ENCODE measurements at regions not wholly inside any gene's neighbourhood (a gene's known extent, or its start where the extent isn't known, plus 50 kb on each side); places are given as distances from the start of the nearest gene placed in this dataset.
"Not testable (repeated sequence)": the region's sequence is repeated elsewhere in the genome, so short reads cannot be mapped to it uniquely, and the experiment has no call there.

GRCh38 chr5:60483050-60483449, 216.9 kb downstream of the DEPDC1B start:
- no peak overlapping the region for H3K4me3 ChIP-seq (ENCODE audit: low read depth, poor library complexity, severe bottlenecking)
- TF ChIP-seq CTCF (IDR thresholded peaks at IDR 0.05) (no peak), POLR2A (IDR thresholded peaks at IDR 0.05) (no peak)
- DNase-seq (ENCODE audit: low spot score in 2 of 2), result no peak
- intact Hi-C loops (cut with DNase I; ENCODE audit: low total_unique reads), result no loop called here

- no peak overlapping the region for H3K4me3 ChIP-seq (ENCODE audit: low read depth, poor library complexity, severe bottlenecking)
- 79 to 80% methylated on average over 1 of the region's 1 CpG for WGBS, 2 donors
- intact Hi-C loops (cut with DNase I; ENCODE audit: low total_unique reads), result no loop called here
- TF ChIP-seq CTCF (IDR thresholded peaks at IDR 0.05) (no peak), POLR2A (IDR thresholded peaks at IDR 0.05) (no peak)
- no peak for DNase-seq (ENCODE audit: low spot score in 2 of 2)
Observed at GRCh38 chr5:60482301-60482700, 217.7 kb downstream of the DEPDC1B start.

- DNase-seq (ENCODE audit: low spot score in 2 of 2), result no peak
- TF ChIP-seq POLR2A (IDR thresholded peaks at IDR 0.05), result no peak
- intact Hi-C loops (cut with DNase I; ENCODE audit: low total_unique reads), result no loop called here
- 84 to 94% methylated on average over 2 of the region's 2 CpGs for WGBS, 2 donors
- H3K4me3 ChIP-seq (ENCODE audit: low read depth, poor library complexity, severe bottlenecking), result no peak overlapping the region
Observed at GRCh38 chr5:60479542-60479941, 220.4 kb downstream of the DEPDC1B start.

- TF ChIP-seq CTCF (IDR thresholded peaks at IDR 0.05) (no peak), POLR2A (IDR thresholded peaks at IDR 0.05) (no peak)
- intact Hi-C loops (cut with DNase I; ENCODE audit: low total_unique reads), result no loop called here
- H3K4me3 ChIP-seq (ENCODE audit: low read depth, poor library complexity, severe bottlenecking), result no peak overlapping the region
- DNase-seq (ENCODE audit: low spot score in 2 of 2), result no peak
Observed at GRCh38 chr5:60477849-60478248, 222.1 kb downstream of the DEPDC1B start.

- 61 to 68% methylated on average over 3 of the region's 3 CpGs for WGBS, 2 donors
- intact Hi-C loops (cut with DNase I; ENCODE audit: low total_unique reads), result no loop called here
- TF ChIP-seq POLR2A (IDR thresholded peaks at IDR 0.05) (no peak), CTCF (IDR thresholded peaks at IDR 0.05) (no peak)
- no peak overlapping the region for H3K4me3 ChIP-seq (ENCODE audit: low read depth, poor library complexity, severe bottlenecking)
- no peak for DNase-seq (ENCODE audit: low spot score in 2 of 2)
Observed at GRCh38 chr5:60473654-60474053, 226.3 kb downstream of the DEPDC1B start.

GRCh38 chr5:60473027-60473426, 226.9 kb downstream of the DEPDC1B start:
- H3K4me3 ChIP-seq (ENCODE audit: low read depth, poor library complexity, severe bottlenecking); intact Hi-C loops (cut with DNase I; ENCODE audit: low total_unique reads); DNase-seq (ENCODE audit: low spot score in 2 of 2): not testable (repeated sequence)

- H3K4me3 ChIP-seq (ENCODE audit: low read depth, poor library complexity, severe bottlenecking), result no peak overlapping the region
- intact Hi-C loops (cut with DNase I; ENCODE audit: low total_unique reads), result no loop called here
- no peak for DNase-seq (ENCODE audit: low spot score in 2 of 2)
- no peak for TF ChIP-seq POLR2A (IDR thresholded peaks at IDR 0.05)
- TF ChIP-seq CTCF (IDR thresholded peaks at IDR 0.05), result no peak
Observed at GRCh38 chr5:60470881-60471280, 229.1 kb downstream of the DEPDC1B start.
